Endothelial cell of umbilical vein (primary cell): ENCODE measurements at regions not wholly inside any gene's neighbourhood (a gene's known extent, or its start where the extent isn't known, plus 50 kb on each side); places are given as distances from the start of the nearest gene placed in this dataset.

Source experiments
- BruUV-seq: library from RNA; stranded (reverse); fragments of 400-500 nt; replicated peaks from 2 replicates; lab custom pipeline; 2021; lab: Mats Ljungman, UMichigan
- CTCF ChIA-PET: fragments of 300-600, 350-600 bp; sonication (Branson Sonifier 250); formaldehyde crosslinking; loops from one replicate; lab custom pipeline; 2021; ENCODE audit warnings: antibody characterized with exemption, inconsistent platforms; lab: Charles Lee
- POLR2A ChIA-PET: fragments of 300-600, 350-600 bp; sonication (Branson Sonifier 250); formaldehyde crosslinking; loops from one replicate; lab custom pipeline; 2021; ENCODE audit warnings: antibody characterized with exemption, inconsistent platforms; lab: Charles Lee
- DNase-seq: peaks from one replicate; pipeline ENCODE4 v3.0.0-alpha.2; 2011; ENCODE audit warnings: low read depth, low spot score
- FAIRE-seq: peaks from 2 replicates; lab custom pipeline; 2011; peaks lifted over from hg19 to GRCh38; lab: Jason Lieb, UNC
- H2AFZ ChIP-seq: 2 replicates; pipeline ENCODE4 v1.6.0; 2012; ENCODE audit warnings: low read depth, low read length, control low read depth, inconsistent platforms
- H3K27ac ChIP-seq: 2 replicates; pipeline ENCODE4 v1.5.1; 2011; ENCODE audit warnings: low read depth, mild to moderate bottlenecking, control low read depth, low read length, moderate library complexity; ENCODE audit not compliant: insufficient read depth
- H3K27me3 ChIP-seq, 2 experiments: 2 replicates each; pipeline versions ENCODE4 v1.6.0 to v1.6.1; 2011; ENCODE audit warnings: low read length in 2 of 2, mixed read lengths in 1 of 2; ENCODE audit not compliant: control insufficient read depth in 2 of 2, insufficient read depth in 2 of 2
- H3K36me3 ChIP-seq, 2 experiments: 2 replicates in 1 of 2; 3 replicates in 1 of 2; pipeline ENCODE4 v1.5.1; 2011; ENCODE audit warnings: low read length in 2 of 2, mild to moderate bottlenecking in 1 of 2, moderate library complexity in 1 of 2; ENCODE audit not compliant: control insufficient read depth in 2 of 2, insufficient read depth in 2 of 2; ENCODE audit errors: extremely low read depth in 1 of 2
- H3K4me1 ChIP-seq: 3 replicates; pipeline ENCODE4 v1.5.1; 2011; ENCODE audit warnings: mild to moderate bottlenecking, low read length; ENCODE audit not compliant: control insufficient read depth, insufficient read depth; ENCODE audit errors: extremely low read depth
- H3K4me2 ChIP-seq: 2 replicates; pipeline ENCODE4 v1.6.1; 2011; ENCODE audit warnings: low read length, control low read depth, mixed read lengths; ENCODE audit not compliant: insufficient read depth
- H3K4me3 ChIP-seq, 3 experiments: fragments of 200-600 bp in 1 of 3; sonication (generic), shearing (Covaris generic) in 1 of 3; replicated peaks in 1 of 3; 2 replicates each; pipeline ENCODE4 v1.5.1; 2011 to 2016; ENCODE audit warnings: control low read depth in 3 of 3, low read length in 3 of 3, mild to moderate bottlenecking in 2 of 3, inconsistent platforms in 1 of 3, low read depth in 1 of 3, moderate library complexity in 1 of 3; ENCODE audit not compliant: insufficient read depth in 1 of 3
- H3K79me2 ChIP-seq: 2 replicates; pipeline ENCODE4 v1.6.0; 2012; ENCODE audit warnings: low read length, inconsistent platforms; ENCODE audit not compliant: control insufficient read depth, insufficient read depth
- H3K9ac ChIP-seq: replicated peaks from 2 replicates; pipeline ENCODE3; 2011; ENCODE audit warnings: low read length, control low read depth; ENCODE audit not compliant: insufficient read depth; ENCODE audit errors: extremely low read depth
- H3K9me1 ChIP-seq: replicated peaks from 3 replicates; pipeline ENCODE4 v1.6.0; 2011; ENCODE audit warnings: mild to moderate bottlenecking, low read length; ENCODE audit not compliant: control insufficient read depth, insufficient read depth; ENCODE audit errors: extremely low read depth
- H3K9me3 ChIP-seq: replicated peaks from 2 replicates; pipeline ENCODE4 v1.5.1; 2012; ENCODE audit warnings: low read length, inconsistent platforms; ENCODE audit not compliant: control insufficient read depth, insufficient read depth
- H4K20me1 ChIP-seq: replicated peaks from 2 replicates; pipeline ENCODE3; 2011; ENCODE audit warnings: mild to moderate bottlenecking, low read length; ENCODE audit not compliant: control insufficient read depth, insufficient read depth; ENCODE audit errors: extremely low read depth
- CTCF ChIP-seq, 2 donors: IDR thresholded peaks; 1 replicate in 1 of 2; 2 replicates in 1 of 2; pipeline ENCODE4 v1.5.1; 2011; ENCODE audit warnings: low read length in 2 of 2, mild to moderate bottlenecking in 2 of 2, moderate library complexity in 2 of 2, control low read depth in 1 of 2, inconsistent platforms in 1 of 2, low read depth in 1 of 2; ENCODE audit not compliant: insufficient read depth in 1 of 2; ENCODE audit errors: extremely low read depth in 1 of 2
- EZH2 ChIP-seq: IDR thresholded peaks from 2 replicates; pipeline ENCODE4 v1.6.1; 2012; ENCODE audit warnings: borderline replicate concordance, low read depth, mild to moderate bottlenecking, moderate library complexity, low read length, inconsistent platforms; ENCODE audit not compliant: severe bottlenecking
- FOS ChIP-seq: IDR thresholded peaks from 2 replicates; pipeline ENCODE4 v1.6.1; 2011; ENCODE audit warnings: mild to moderate bottlenecking, low read length, moderate library complexity, borderline replicate concordance; ENCODE audit not compliant: insufficient read depth
- GATA2 ChIP-seq: IDR thresholded peaks from 2 replicates; pipeline ENCODE4 v1.7.0; 2011; ENCODE audit warnings: low read depth, mild to moderate bottlenecking, moderate library complexity, mixed read lengths, low read length; ENCODE audit not compliant: insufficient read length, insufficient read depth
- JUN ChIP-seq: IDR thresholded peaks from 2 replicates; pipeline ENCODE4 v1.6.1; 2011; ENCODE audit warnings: borderline replicate concordance, low read depth; ENCODE audit not compliant: insufficient read length, insufficient read depth
- MYC ChIP-seq: IDR thresholded peaks from one replicate; pipeline ENCODE4 v1.6.1; 2011; ENCODE audit warnings: mild to moderate bottlenecking, low read depth, low read length
- POLR2A ChIP-seq: IDR thresholded peaks from 2 replicates; pipeline ENCODE4 v1.6.1; 2012; ENCODE audit warnings: low read depth, mild to moderate bottlenecking, control low read depth, low read length
- POLR2AphosphoS5 ChIP-seq: IDR thresholded peaks from 2 replicates; pipeline ENCODE4 v1.6.1; 2012; ENCODE audit warnings: low read depth, mild to moderate bottlenecking, control low read depth, low read length, moderate library complexity; ENCODE audit not compliant: insufficient read depth
- dilution Hi-C: fragments of 300-500 bp; cut with MboI; formaldehyde crosslinking; loops from one replicate; pipeline ENCODE4 v1.15.0; 2019; ENCODE audit warnings: low sequenced_read_pairs; ENCODE audit not compliant: extremely low pct_ligation_motif_present
- intact Hi-C: fragments of 100-400 bp; cut with micrococcal nuclease; formaldehyde crosslinking; loops from one replicate; pipeline ENCODE4 v1.10.0; 2022
- TF ChIP-seq, protein P1 (sequence below): IDR thresholded peaks from 2 replicates; pipeline ENCODE4 v1.6.1; 2011; ENCODE audit not compliant: insufficient read depth, insufficient read length

DNA sequence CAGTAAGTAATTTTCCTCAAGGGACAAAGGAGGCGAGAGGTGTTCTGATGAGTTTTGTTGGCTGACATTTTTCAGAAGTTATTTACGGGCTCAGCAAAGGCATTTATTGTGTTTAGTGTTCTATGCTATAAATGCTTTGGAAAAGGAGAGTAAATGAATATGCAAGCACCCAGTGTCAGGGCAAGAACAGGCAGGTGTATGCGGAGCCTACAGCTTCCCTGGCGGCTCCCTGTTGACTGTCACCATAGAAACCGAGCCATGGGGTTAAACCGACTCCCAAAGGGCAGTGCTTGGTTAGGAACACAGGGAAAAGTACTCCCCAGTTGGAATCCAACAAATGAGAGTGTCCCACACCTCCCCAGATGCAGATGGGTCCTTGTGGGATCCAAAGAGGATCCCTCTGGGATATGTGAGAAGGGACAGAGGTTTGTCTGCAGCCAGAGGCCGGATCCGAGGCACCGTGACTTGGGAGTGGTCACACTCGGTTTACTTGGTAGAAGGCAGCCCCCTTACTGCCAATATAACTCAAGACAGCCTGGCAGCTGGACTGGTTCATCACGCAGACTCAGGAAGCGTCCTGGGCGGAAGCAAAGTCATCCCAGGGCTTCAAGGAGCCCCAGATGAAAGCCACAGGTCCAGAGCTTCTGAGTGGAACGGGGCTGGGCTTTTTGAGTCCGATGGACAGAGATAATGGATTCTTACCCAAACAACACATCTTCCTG is 329.7 kb downstream of the CTTN start:
- Histone ChIP-seq H3K4me2 (no peak overlapping the region), H3K36me3 (no peaks in the 10 kb centered on the region), H2AFZ (no peak overlapping the region), H3K79me2 (no peaks in the 10 kb centered on the region), H4K20me1 (no peaks in the 10 kb centered on the region), H3K9ac (no peak overlapping the region), H3K27me3 (no peaks in the 10 kb centered on the region), H3K27ac (no peak overlapping the region), H3K4me1 (no peaks in the 10 kb centered on the region), H3K9me3 (no peaks in the 10 kb centered on the region), H3K4me3 (no peak overlapping the region), H3K9me1 (no peaks in the 10 kb centered on the region)
- no TSS peak for BruUV-seq
- POLR2A ChIA-PET = no interaction called here
- dilution Hi-C loops (no loop called here), intact Hi-C loops (no loop called here)
- FAIRE-seq (no peak), DNase-seq (no peak)
- no peak for TF ChIP-seq MYC
- no peak for TF ChIP-seq GATA2
- TF ChIP-seq EZH2 = no peak
- TF ChIP-seq CTCF (IDR thresholded peaks at IDR 0.05; ENCODE audit: extremely low read depth in 1 of 2, insufficient read depth in 1 of 2, low read depth in 1 of 2, low read length in 2 of 2) = no peak
- TF ChIP-seq JUN = no peak
- TF ChIP-seq FOS = no peak
- TF ChIP-seq, protein P1, sequence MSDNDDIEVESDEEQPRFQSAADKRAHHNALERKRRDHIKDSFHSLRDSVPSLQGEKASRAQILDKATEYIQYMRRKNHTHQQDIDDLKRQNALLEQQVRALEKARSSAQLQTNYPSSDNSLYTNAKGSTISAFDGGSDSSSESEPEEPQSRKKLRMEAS = no peak
- TF ChIP-seq POLR2AphosphoS5 = no peak
- TF ChIP-seq POLR2A = no peak
- CTCF ChIA-PET = no interaction called here
